HEK293 (cell line): ENCODE measurements at regions not wholly inside any gene's neighbourhood (a gene's known extent, or its start where the extent isn't known, plus 50 kb on each side); places are given as distances from the start of the nearest gene placed in this dataset.

Source experiments
- MZF1 ChIP-seq: fragments of 450-650 bp; formaldehyde crosslinking; IDR thresholded peaks from 2 replicates; pipeline ENCODE4 v1.5.1; 2017; ENCODE audit warnings: missing biosample characterization, missing genetic modification characterization, borderline replicate concordance
- REPIN1 ChIP-seq: fragments of 450-650 bp; formaldehyde crosslinking; IDR thresholded peaks from 2 replicates; pipeline ENCODE4 v1.5.1; 2017; ENCODE audit warnings: missing biosample characterization, missing genetic modification characterization, low read depth
- TCF7L2 ChIP-seq: IDR thresholded peaks from 2 replicates; pipeline ENCODE4 v1.6.1; 2011; ENCODE audit warnings: low read depth, mild to moderate bottlenecking, inconsistent platforms, low read length, moderate library complexity, borderline replicate concordance
- YY2 ChIP-seq: fragments of 450-650 bp; formaldehyde crosslinking; IDR thresholded peaks from 2 replicates; pipeline ENCODE4 v1.5.1; 2016; ENCODE audit warnings: missing biosample characterization, missing genetic modification characterization
- ZNF214 ChIP-seq: fragments of 450-650 bp; formaldehyde crosslinking; IDR thresholded peaks from 2 replicates; pipeline ENCODE4 v1.5.1; 2017; ENCODE audit warnings: missing biosample characterization, mild to moderate bottlenecking, missing genetic modification characterization, borderline replicate concordance
- ZNF221 ChIP-seq: fragments of 450-650 bp; formaldehyde crosslinking; IDR thresholded peaks from 2 replicates; pipeline ENCODE4 v1.5.1; 2017; ENCODE audit warnings: missing biosample characterization, missing genetic modification characterization, borderline replicate concordance
- ZNF600 ChIP-seq: fragments of 450-650 bp; formaldehyde crosslinking; IDR thresholded peaks from 2 replicates; pipeline ENCODE4 v1.5.1; 2016; ENCODE audit warnings: missing biosample characterization, missing genetic modification characterization
- TF ChIP-seq, protein P1 (sequence below): fragments of 450-650 bp; formaldehyde crosslinking; IDR thresholded peaks from 2 replicates; pipeline ENCODE4 v1.5.1; 2016; ENCODE audit warnings: missing biosample characterization, missing genetic modification characterization
- TF ChIP-seq, protein P2 (sequence below): fragments of 450-650 bp; formaldehyde crosslinking; IDR thresholded peaks from 2 replicates; pipeline ENCODE4 v1.5.1; 2016; ENCODE audit warnings: missing biosample characterization, missing genetic modification characterization
- TF ChIP-seq, protein P3 (sequence below): fragments of 450-650 bp; formaldehyde crosslinking; optimal IDR thresholded peaks from 2 replicates; pipeline ENCODE3; 2016; ENCODE audit warnings: missing biosample characterization, mild to moderate bottlenecking, missing genetic modification characterization
- TF ChIP-seq, protein P4 (sequence below): fragments of 450-650 bp; IDR thresholded peaks from 2 replicates; pipeline ENCODE4 v1.5.1; 2018; ENCODE audit warnings: missing biosample characterization, missing genetic modification characterization

DNA sequence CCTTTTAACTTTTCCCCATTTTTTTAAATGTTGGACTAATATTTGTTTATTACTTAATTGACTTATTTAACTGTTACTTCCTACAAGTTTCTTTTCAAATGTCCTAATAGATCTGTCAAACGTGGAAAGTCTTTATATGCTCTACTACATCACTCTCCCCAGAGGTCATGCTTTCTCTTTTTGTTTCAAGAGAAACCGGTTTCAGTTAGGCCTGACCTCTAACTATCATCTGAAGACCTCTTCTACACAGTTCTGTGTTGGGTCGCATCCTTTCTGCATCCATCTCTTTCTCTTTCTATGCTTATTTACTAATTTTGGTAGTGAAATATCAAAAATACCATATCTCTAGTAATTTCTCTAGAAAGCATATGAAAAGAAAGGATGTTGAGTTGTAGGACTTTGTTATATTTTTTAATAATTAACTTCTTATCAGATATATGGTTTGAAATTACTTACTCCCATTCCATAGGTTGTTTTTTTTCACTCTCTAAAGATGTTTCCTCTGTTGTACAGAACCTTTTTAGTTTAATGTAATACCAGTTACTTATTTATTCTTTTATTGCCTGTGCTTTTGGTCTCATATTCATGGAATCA is 781.2 kb upstream of the ARPP21 start:
- TF ChIP-seq, protein P1, sequence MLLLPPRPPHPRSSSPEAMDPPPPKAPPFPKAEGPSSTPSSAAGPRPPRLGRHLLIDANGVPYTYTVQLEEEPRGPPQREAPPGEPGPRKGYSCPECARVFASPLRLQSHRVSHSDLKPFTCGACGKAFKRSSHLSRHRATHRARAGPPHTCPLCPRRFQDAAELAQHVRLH (tag by site-specific recombination), result no peak
- TF ChIP-seq TCF7L2 (no peak), ZNF221 (tag by site-specific recombination) (no peak), ZNF214 (tag by site-specific recombination) (no peak), MZF1 (tag by site-specific recombination) (no peak), YY2 (tag by site-specific recombination) (no peak), ZNF600 (tag by site-specific recombination) (no peak), REPIN1 (tag by site-specific recombination) (no peak)
- TF ChIP-seq, protein P2, sequence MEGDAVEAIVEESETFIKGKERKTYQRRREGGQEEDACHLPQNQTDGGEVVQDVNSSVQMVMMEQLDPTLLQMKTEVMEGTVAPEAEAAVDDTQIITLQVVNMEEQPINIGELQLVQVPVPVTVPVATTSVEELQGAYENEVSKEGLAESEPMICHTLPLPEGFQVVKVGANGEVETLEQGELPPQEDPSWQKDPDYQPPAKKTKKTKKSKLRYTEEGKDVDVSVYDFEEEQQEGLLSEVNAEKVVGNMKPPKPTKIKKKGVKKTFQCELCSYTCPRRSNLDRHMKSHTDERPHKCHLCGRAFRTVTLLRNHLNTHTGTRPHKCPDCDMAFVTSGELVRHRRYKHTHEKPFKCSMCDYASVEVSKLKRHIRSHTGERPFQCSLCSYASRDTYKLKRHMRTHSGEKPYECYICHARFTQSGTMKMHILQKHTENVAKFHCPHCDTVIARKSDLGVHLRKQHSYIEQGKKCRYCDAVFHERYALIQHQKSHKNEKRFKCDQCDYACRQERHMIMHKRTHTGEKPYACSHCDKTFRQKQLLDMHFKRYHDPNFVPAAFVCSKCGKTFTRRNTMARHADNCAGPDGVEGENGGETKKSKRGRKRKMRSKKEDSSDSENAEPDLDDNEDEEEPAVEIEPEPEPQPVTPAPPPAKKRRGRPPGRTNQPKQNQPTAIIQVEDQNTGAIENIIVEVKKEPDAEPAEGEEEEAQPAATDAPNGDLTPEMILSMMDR (tag by site-specific recombination), result no peak
- TF ChIP-seq, protein P3, sequence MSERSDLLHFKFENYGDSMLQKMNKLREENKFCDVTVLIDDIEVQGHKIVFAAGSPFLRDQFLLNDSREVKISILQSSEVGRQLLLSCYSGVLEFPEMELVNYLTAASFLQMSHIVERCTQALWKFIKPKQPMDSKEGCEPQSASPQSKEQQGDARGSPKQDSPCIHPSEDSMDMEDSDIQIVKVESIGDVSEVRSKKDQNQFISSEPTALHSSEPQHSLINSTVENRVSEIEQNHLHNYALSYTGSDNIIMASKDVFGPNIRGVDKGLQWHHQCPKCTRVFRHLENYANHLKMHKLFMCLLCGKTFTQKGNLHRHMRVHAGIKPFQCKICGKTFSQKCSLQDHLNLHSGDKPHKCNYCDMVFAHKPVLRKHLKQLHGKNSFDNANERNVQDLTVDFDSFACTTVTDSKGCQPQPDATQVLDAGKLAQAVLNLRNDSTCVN (tag by site-specific recombination), result no peak
- TF ChIP-seq, protein P4, sequence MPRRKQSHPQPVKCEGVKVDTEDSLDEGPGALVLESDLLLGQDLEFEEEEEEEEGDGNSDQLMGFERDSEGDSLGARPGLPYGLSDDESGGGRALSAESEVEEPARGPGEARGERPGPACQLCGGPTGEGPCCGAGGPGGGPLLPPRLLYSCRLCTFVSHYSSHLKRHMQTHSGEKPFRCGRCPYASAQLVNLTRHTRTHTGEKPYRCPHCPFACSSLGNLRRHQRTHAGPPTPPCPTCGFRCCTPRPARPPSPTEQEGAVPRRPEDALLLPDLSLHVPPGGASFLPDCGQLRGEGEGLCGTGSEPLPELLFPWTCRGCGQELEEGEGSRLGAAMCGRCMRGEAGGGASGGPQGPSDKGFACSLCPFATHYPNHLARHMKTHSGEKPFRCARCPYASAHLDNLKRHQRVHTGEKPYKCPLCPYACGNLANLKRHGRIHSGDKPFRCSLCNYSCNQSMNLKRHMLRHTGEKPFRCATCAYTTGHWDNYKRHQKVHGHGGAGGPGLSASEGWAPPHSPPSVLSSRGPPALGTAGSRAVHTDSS (tag by site-specific recombination), result no peak
